Neural progenitor cell (in vitro differentiated cells): ENCODE measurements at regions not wholly inside any gene's neighbourhood (a gene's known extent, or its start where the extent isn't known, plus 50 kb on each side); places are given as distances from the start of the nearest gene placed in this dataset.

ENCODE experiments used
- DNase-seq: peaks from one replicate; pipeline ENCODE4 v3.0.0-alpha.2; 2016; ENCODE audit warnings: low spot score
- H2AFZ ChIP-seq: fragments of 200-600 bp; sonication (generic); replicated peaks from 2 replicates; pipeline ENCODE4 v1.6.1; 2016; ENCODE audit warnings: antibody characterized with exemption
- H3F3A ChIP-seq: fragments of 200-600 bp; sonication (generic); 2 replicates; pipeline ENCODE4 v1.6.1; 2016; ENCODE audit warnings: antibody characterized with exemption, low read depth
- H3K27ac ChIP-seq: fragments of 200-600 bp; sonication (generic); 2 replicates; pipeline ENCODE4 v1.5.1; 2016; ENCODE audit warnings: mild to moderate bottlenecking
- H3K27me3 ChIP-seq: fragments of 200-600 bp; sonication (generic); 2 replicates; pipeline ENCODE4 v1.6.1; 2016; ENCODE audit warnings: mild to moderate bottlenecking, moderate library complexity
- H3K36me3 ChIP-seq: fragments of 200-600 bp; sonication (generic); 2 replicates; pipeline ENCODE4 v1.5.1; 2016
- H3K4me1 ChIP-seq: fragments of 200-600 bp; sonication (generic); 2 replicates; pipeline ENCODE4 v1.6.1; 2016; ENCODE audit warnings: mixed run types
- H3K4me2 ChIP-seq: fragments of 200-600 bp; sonication (generic); 2 replicates; pipeline ENCODE4 v1.6.1; 2016
- H3K4me3 ChIP-seq: fragments of 200-600 bp; sonication (generic); 2 replicates; pipeline ENCODE4 v1.5.1; 2016
- H3K79me2 ChIP-seq: fragments of 200-600 bp; sonication (generic); 2 replicates; pipeline ENCODE4 v1.6.1; 2016; ENCODE audit warnings: low read depth
- H3K9ac ChIP-seq: fragments of 200-600 bp; sonication (generic); 2 replicates; pipeline ENCODE4 v1.6.1; 2016
- H3K9me3 ChIP-seq: fragments of 200-600 bp; sonication (generic); 2 replicates; pipeline ENCODE4 v1.5.1; 2016; ENCODE audit warnings: low read depth
- H4K20me1 ChIP-seq: fragments of 200-600 bp; sonication (generic); 2 replicates; pipeline ENCODE4 v1.6.1; 2016; ENCODE audit warnings: low read depth
- H3K27ac Mint-ChIP-seq: 3 replicates; pipeline ENCODE4 v1.8.0; 2021; ENCODE audit warnings: mixed read lengths
- H3K27me3 Mint-ChIP-seq: 2 replicates; pipeline ENCODE4 v1.8.0; 2022; ENCODE audit warnings: low read depth, mild to moderate bottlenecking, inconsistent platforms, moderate library complexity, mixed read lengths; ENCODE audit not compliant: insufficient read depth
- H3K36me3 Mint-ChIP-seq: 3 replicates; pipeline ENCODE4 v1.8.0; 2021; ENCODE audit warnings: mixed read lengths
- H3K4me1 Mint-ChIP-seq: 3 replicates; pipeline ENCODE4 v1.8.0; 2021; ENCODE audit warnings: mixed read lengths
- H3K4me3 Mint-ChIP-seq: 3 replicates; pipeline ENCODE4 v1.8.0; 2021; ENCODE audit warnings: mild to moderate bottlenecking, moderate library complexity, mixed read lengths
- H3K9me3 Mint-ChIP-seq: 3 replicates; pipeline ENCODE4 v1.8.0; 2020; ENCODE audit warnings: mixed read lengths
- EZH2 ChIP-seq: fragments of 200-600 bp; sonication (generic); IDR thresholded peaks from 2 replicates; pipeline ENCODE4 v1.6.1; 2017; ENCODE audit warnings: antibody characterized with exemption, mild to moderate bottlenecking, moderate library complexity
- EZH2phosphoT487 ChIP-seq: fragments of 200-600 bp; sonication (generic); IDR thresholded peaks from 2 replicates; pipeline ENCODE4 v1.6.1; 2017; ENCODE audit warnings: antibody characterized with exemption
- TF ChIP-seq, protein P1 (sequence below): fragments of 200-600 bp; sonication (generic); IDR thresholded peaks from 2 replicates; pipeline ENCODE4 v1.5.1; 2017; ENCODE audit warnings: antibody characterized with exemption, mild to moderate bottlenecking

DNA sequence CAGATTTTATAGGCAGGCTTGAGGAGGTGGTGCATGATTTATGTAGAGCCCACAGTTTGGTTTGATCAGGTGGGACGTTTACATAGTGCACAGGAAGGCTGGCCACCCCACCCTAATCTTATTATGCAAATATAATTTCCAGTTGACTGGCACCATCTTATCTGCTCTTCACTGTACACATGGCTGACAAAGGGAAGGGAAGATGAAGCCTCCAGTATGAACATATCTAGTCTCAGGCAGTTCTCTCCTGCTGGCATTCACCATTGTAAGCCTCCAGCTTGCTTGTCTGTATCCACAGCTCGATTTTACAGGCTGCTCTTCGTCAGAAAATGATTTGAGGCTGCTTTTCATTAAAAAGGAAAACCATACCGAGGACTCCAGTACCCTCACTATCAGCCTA lies 278.3 kb downstream of the TECRL start:
- Mint-ChIP-seq H3K27ac (no peak overlapping the region), H3K9me3 (no peaks in the 10 kb centered on the region), H3K4me1 (peaks cover 4% of the 10 kb centered on the region), H3K4me3 (no peak overlapping the region), H3K27me3 (peaks cover 2% of the 10 kb centered on the region), H3K36me3 (no peaks in the 10 kb centered on the region)
- no peaks in the 10 kb centered on the region for H3K79me2 ChIP-seq
- no peaks in the 10 kb centered on the region for H3K4me1 ChIP-seq
- peak; percentile 27 for DNase-seq
- no peaks in the 10 kb centered on the region for H3F3A ChIP-seq
- H3K9ac ChIP-seq: no peak overlapping the region
- H3K36me3 ChIP-seq: no peaks in the 10 kb centered on the region
- no peak overlapping the region for H3K4me3 ChIP-seq
- H4K20me1 ChIP-seq: no peaks in the 10 kb centered on the region
- no peak overlapping the region for H3K4me2 ChIP-seq
- H3K27ac ChIP-seq: no peak overlapping the region
- peak overlapping the region; percentile 42 for H2AFZ ChIP-seq
- no peaks in the 10 kb centered on the region for H3K9me3 ChIP-seq
- TF ChIP-seq, protein P1, sequence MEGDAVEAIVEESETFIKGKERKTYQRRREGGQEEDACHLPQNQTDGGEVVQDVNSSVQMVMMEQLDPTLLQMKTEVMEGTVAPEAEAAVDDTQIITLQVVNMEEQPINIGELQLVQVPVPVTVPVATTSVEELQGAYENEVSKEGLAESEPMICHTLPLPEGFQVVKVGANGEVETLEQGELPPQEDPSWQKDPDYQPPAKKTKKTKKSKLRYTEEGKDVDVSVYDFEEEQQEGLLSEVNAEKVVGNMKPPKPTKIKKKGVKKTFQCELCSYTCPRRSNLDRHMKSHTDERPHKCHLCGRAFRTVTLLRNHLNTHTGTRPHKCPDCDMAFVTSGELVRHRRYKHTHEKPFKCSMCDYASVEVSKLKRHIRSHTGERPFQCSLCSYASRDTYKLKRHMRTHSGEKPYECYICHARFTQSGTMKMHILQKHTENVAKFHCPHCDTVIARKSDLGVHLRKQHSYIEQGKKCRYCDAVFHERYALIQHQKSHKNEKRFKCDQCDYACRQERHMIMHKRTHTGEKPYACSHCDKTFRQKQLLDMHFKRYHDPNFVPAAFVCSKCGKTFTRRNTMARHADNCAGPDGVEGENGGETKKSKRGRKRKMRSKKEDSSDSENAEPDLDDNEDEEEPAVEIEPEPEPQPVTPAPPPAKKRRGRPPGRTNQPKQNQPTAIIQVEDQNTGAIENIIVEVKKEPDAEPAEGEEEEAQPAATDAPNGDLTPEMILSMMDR: no peak
- TF ChIP-seq EZH2 (no peak), EZH2phosphoT487 (no peak)
- H3K27me3 ChIP-seq: no peaks in the 10 kb centered on the region

DNA sequence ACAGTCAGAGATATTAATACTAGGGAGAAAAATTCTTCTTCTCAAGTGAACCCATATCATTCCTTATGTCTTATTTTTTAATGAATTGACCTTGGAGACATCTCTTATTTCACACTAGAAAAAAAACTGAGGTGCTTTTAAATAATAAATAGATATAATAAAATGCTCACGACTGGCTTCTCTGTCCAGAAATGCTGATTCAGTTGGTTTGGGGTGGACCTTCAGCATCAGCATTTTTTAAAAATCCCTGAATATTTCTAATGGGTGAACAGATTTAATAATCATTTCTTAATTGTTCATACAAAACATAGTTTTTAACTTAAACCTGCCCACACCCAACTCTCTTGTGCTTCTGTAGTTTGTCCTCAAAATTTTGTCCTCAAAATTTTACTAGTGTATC lies 283.9 kb downstream of the TECRL start:
- Mint-ChIP-seq H3K36me3 (no peaks in the 10 kb centered on the region), H3K4me3 (no peak overlapping the region), H3K9me3 (peaks cover 13% of the 10 kb centered on the region), H3K27ac (no peak overlapping the region), H3K27me3 (peaks cover 2% of the 10 kb centered on the region), H3K4me1 (no peaks in the 10 kb centered on the region)
- Histone ChIP-seq H3K36me3 (no peaks in the 10 kb centered on the region), H3K4me2 (no peak overlapping the region), H3K4me1 (peaks cover 6% of the 10 kb centered on the region), H3K27ac (peak overlapping the region; percentile 40), H3K79me2 (no peaks in the 10 kb centered on the region), H3K9me3 (no peaks in the 10 kb centered on the region), H3K27me3 (no peaks in the 10 kb centered on the region), H3F3A (no peaks in the 10 kb centered on the region), H4K20me1 (no peaks in the 10 kb centered on the region), H3K9ac (no peak overlapping the region), H3K4me3 (no peak overlapping the region), H2AFZ (peak overlapping the region; percentile 60)
- TF ChIP-seq EZH2 (no peak), EZH2phosphoT487 (no peak)
- TF ChIP-seq, protein P1: no peak
- DNase-seq: no peak

DNA sequence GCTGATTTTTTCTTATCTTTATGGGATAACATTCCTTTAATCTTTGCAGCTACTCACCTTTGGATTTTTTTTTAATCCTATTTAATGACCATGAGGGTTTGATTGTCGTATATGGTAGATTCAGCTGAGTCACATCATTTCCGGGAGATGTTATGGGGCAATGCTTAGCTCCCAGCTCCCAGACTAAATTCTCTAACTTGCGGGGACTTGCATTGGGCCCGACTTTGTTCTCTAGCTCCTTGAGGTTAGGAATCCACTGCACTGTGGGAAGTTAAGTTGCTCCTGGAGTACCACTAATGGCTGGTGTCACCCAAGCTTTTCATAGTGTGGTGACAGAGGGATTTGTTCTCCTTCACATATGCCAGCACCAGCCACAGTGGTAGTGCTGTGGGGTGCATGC lies 287.4 kb downstream of the TECRL start:
- Histone ChIP-seq H3K27ac (no peak overlapping the region), H3K4me1 (peaks cover 6% of the 10 kb centered on the region), H3K9me3 (no peaks in the 10 kb centered on the region), H3K9ac (no peak overlapping the region), H3K4me3 (no peak overlapping the region), H3K79me2 (no peaks in the 10 kb centered on the region), H3F3A (no peaks in the 10 kb centered on the region), H2AFZ (no peak overlapping the region), H3K36me3 (no peaks in the 10 kb centered on the region), H4K20me1 (no peaks in the 10 kb centered on the region), H3K4me2 (no peak overlapping the region), H3K27me3 (no peaks in the 10 kb centered on the region)
- Mint-ChIP-seq H3K9me3 (peaks cover 23% of the 10 kb centered on the region), H3K27me3 (no peaks in the 10 kb centered on the region), H3K4me1 (no peaks in the 10 kb centered on the region), H3K4me3 (no peak overlapping the region), H3K36me3 (no peaks in the 10 kb centered on the region), H3K27ac (no peak overlapping the region)
- no peak for DNase-seq
- TF ChIP-seq EZH2: no peak
- TF ChIP-seq, protein P1: no peak

DNA sequence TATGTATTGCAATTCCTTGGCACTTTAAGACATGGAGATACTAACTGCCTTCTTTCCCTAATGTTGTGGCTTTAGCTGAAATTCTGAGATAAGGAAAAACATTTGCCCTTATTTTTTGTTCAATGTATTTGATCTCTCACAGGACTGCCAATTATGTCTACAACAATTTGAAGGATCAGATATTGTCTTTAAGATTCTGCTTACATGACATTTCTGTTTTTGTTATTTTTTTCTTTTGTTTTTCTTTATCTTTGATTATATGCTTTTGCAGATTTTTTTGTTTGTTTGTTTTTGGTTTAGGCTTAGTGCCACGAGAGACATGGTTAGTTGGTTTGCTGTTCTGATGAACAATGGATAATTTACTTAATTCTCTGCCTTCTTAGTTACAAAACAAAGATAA lies 303.3 kb downstream of the TECRL start:
- Mint-ChIP-seq H3K4me3 (no peak overlapping the region), H3K36me3 (no peaks in the 10 kb centered on the region), H3K27ac (no peak overlapping the region), H3K4me1 (no peaks in the 10 kb centered on the region), H3K9me3 (no peaks in the 10 kb centered on the region), H3K27me3 (no peaks in the 10 kb centered on the region)
- H3K79me2 ChIP-seq: no peaks in the 10 kb centered on the region
- no peak overlapping the region for H3K4me2 ChIP-seq
- H3K4me1 ChIP-seq: no peaks in the 10 kb centered on the region
- H3F3A ChIP-seq: no peaks in the 10 kb centered on the region
- TF ChIP-seq EZH2phosphoT487 (no peak), EZH2 (no peak)
- TF ChIP-seq, protein P1: no peak
- DNase-seq: no peak
- H3K4me3 ChIP-seq: no peak overlapping the region
- no peak overlapping the region for H3K9ac ChIP-seq
- no peaks in the 10 kb centered on the region for H3K36me3 ChIP-seq
- no peaks in the 10 kb centered on the region for H3K9me3 ChIP-seq
- no peak overlapping the region for H3K27ac ChIP-seq
- H3K27me3 ChIP-seq: no peaks in the 10 kb centered on the region
- no peaks in the 10 kb centered on the region for H4K20me1 ChIP-seq
- no peak overlapping the region for H2AFZ ChIP-seq
